Vagina (tissue), 2 donors: ENCODE measurements at regions not wholly inside any gene's neighbourhood (a gene's known extent, or its start where the extent isn't known, plus 50 kb on each side); places are given as distances from the start of the nearest gene placed in this dataset.

Experiments
- CTCF ChIP-seq, 3 experiments: fragments of 450-650 bp in 2 of 3; fragments of 200-600 bp in 1 of 3; sonication (generic) in 1 of 3; IDR thresholded peaks; one replicate each; pipeline ENCODE4 v1.5.1; 2017 to 2019; ENCODE audit warnings: antibody characterized with exemption in 3 of 3, mild to moderate bottlenecking in 2 of 3, moderate library complexity in 2 of 3
- POLR2AphosphoS5 ChIP-seq, 2 donors: sonication (generic); formaldehyde crosslinking; IDR thresholded peaks; one replicate each; pipeline ENCODE4 v1.9.0; 2017; ENCODE audit warnings: antibody characterized with exemption in 2 of 2, mild to moderate bottlenecking in 2 of 2, low read depth in 1 of 2; ENCODE audit not compliant: insufficient read depth in 1 of 2

- TF ChIP-seq CTCF (IDR thresholded peaks at IDR 0.05), result no peak
- TF ChIP-seq POLR2AphosphoS5 (IDR thresholded peaks at IDR 0.05; ENCODE audit: insufficient read depth in 1 of 2, low read depth in 1 of 2), result no peak
Measured at GRCh38 chr3:153901152-153901551, 220.0 kb upstream of the ARHGEF26 start.
